DMS 273 (cell line): ENCODE measurements at regions not wholly inside any gene's neighbourhood (a gene's known extent, or its start where the extent isn't known, plus 50 kb on each side); places are given as distances from the start of the nearest gene placed in this dataset.

Experiments used
- DNase-seq: peaks from one replicate; lab custom pipeline; 2025; ENCODE audit not compliant: unreplicated experiment; lab: John Stamatoyannopoulos, UW

- no peak for DNase-seq
These were observed 162.5 kb upstream of the SETBP1 start for GRCh38 chr18:44518091-44518615.

GRCh38 chr18:44518666-44519065 is 162.0 kb upstream of the SETBP1 start:
- no peak for DNase-seq

GRCh38 chr18:44520981-44521667 is 159.6 kb upstream of the SETBP1 start:
- no peak for DNase-seq

GRCh38 chr18:44521668-44522022 is 159.0 kb upstream of the SETBP1 start:
- no peak for DNase-seq

GRCh38 chr18:44526705-44527415 is 153.8 kb upstream of the SETBP1 start:
- no peak for DNase-seq

- no peak for DNase-seq
These were observed 147.6 kb upstream of the SETBP1 start for GRCh38 chr18:44533071-44533470.

- no peak for DNase-seq
These were observed 144.6 kb upstream of the SETBP1 start for GRCh38 chr18:44536046-44536445.

GRCh38 chr18:44536619-44537018 is 144.1 kb upstream of the SETBP1 start:
- no peak for DNase-seq

- DNase-seq: peak; percentile 48
These were observed 143.2 kb upstream of the SETBP1 start for GRCh38 chr18:44537526-44537925.

GRCh38 chr18:44539926-44540325 is 140.8 kb upstream of the SETBP1 start:
- DNase-seq: no peak

GRCh38 chr18:44541159-44541558 is 139.5 kb upstream of the SETBP1 start:
- no peak for DNase-seq

GRCh38 chr18:44541781-44542180 is 138.9 kb upstream of the SETBP1 start:
- no peak for DNase-seq

GRCh38 chr18:44543387-44543786 is 137.3 kb upstream of the SETBP1 start:
- no peak for DNase-seq

GRCh38 chr18:44545359-44545985 is 135.2 kb upstream of the SETBP1 start:
- DNase-seq: no peak

GRCh38 chr18:44546954-44547353 is 133.7 kb upstream of the SETBP1 start:
- no peak for DNase-seq

- DNase-seq: peak; percentile 9
These were observed 132.1 kb upstream of the SETBP1 start for GRCh38 chr18:44548291-44549221.

- peak; percentile 1 for DNase-seq
These were observed 128.0 kb upstream of the SETBP1 start for GRCh38 chr18:44552706-44553105.

GRCh38 chr18:44556296-44556695 is 124.4 kb upstream of the SETBP1 start:
- DNase-seq: no peak

GRCh38 chr18:44557616-44558151 is 123.0 kb upstream of the SETBP1 start:
- DNase-seq: no peak

GRCh38 chr18:44558767-44559166 is 121.9 kb upstream of the SETBP1 start:
- DNase-seq: no peak

GRCh38 chr18:44562986-44563385 is 117.7 kb upstream of the SETBP1 start:
- no peak for DNase-seq
